ENCODE measurements at regions not wholly inside any gene's neighbourhood (a gene's known extent, or its start where the extent isn't known, plus 50 kb on each side); places are given as distances from the start of the nearest gene placed in this dataset.

DNA sequence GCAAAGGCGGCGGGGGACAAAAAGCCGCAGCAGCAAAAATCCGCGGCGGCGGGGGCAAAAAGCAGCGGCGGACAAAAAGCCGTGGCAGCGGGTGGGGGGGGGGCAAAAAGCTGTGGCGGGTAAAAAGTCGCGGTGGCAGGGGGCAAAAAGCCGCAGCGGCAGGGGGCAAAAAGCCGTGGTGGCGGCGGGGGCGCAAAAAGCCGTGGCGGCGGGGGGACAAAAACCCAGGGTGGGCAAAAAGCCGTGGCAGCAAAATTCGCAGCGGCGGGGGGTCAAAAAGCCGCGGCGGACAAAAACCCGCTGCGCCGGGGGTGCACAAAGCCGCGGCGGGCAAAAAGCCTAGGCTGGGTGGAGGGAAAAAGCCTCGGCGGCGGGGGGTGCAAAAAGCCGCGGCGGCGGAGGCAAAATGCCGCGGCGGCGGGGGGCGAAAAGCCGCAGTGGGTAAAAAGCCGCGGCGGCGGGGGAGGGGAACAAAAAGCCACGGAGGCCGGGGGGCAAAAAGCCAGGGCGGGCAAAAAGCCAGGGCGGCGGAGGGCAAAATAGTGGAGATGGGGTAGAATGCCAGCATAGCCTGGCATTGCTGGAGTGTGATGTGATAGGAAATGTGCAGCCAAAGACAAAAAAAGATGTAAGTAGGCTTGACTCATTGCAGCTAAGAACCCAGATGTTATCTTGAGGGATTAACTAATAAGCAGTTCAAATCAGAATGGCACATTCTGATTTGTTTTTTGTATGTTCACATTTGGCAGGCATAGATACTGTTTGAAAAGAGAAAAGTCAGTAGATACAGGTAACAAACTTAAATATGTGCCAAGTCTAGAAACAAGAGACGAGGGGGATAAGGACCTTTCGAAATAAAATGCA, 1076.3 kb downstream of the RPIA start:
- peaks cover 21% of the 10 kb centered on the region for H3K9me3 ChIP-seq (ENCODE audit: low read depth)
- no peaks in the 10 kb centered on the region for H3K4me1 ChIP-seq (ENCODE audit: insufficient read depth)
- no peak for DNase-seq (ENCODE audit: low spot score)
- H4K20me1 ChIP-seq (ENCODE audit: insufficient read depth, poor library complexity, severe bottlenecking): no peaks in the 10 kb centered on the region
- WGBS (ENCODE audit: low lambda C conversion rate, missing lambda C conversion rate): 91% methylated on average over 24 of the region's 60 CpGs
- no peaks in the 10 kb centered on the region for H3K9me2 ChIP-seq (replicated peaks; ENCODE audit: insufficient read depth)
- TF ChIP-seq EZH2 (IDR thresholded peaks at IDR 0.05; ENCODE audit: borderline replicate concordance) (no peak), CTCF (IDR thresholded peaks at IDR 0.05; ENCODE audit: poor library complexity) (no peak)
- no peak overlapping the region for H3K4me3 ChIP-seq
- H3K27ac ChIP-seq: no peak overlapping the region
- no peaks in the 10 kb centered on the region for H3K79me2 ChIP-seq
- H3K36me3 ChIP-seq (replicated peaks; ENCODE audit: insufficient read depth, low read depth): no peaks in the 10 kb centered on the region
- H3K4me2 ChIP-seq: no peak overlapping the region
- H3K27me3 ChIP-seq: no peaks in the 10 kb centered on the region
- H2AFZ ChIP-seq: no peak overlapping the region

DNA sequence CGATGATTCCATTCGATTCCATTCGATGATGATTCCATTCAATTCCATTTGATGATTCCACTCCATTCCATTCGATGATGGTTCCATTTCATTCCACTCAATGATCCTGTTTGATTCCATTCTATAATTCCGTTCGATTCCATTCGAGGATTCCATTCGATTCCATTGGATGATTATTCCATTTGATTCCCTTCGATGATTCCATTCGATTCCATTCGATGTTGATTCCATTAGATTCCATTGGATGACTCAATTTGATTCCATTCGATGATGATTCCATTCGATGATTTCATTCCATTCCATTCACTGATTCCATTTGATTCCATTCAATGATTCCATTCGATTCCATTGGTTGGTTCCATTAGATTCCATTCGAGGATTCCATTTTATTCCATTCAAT, 1084.4 kb downstream of the RPIA start:
- H2AFZ ChIP-seq: no peak overlapping the region
- no peaks in the 10 kb centered on the region for H3K27me3 ChIP-seq
- no peaks in the 10 kb centered on the region for H3K4me1 ChIP-seq (ENCODE audit: insufficient read depth)
- no peaks in the 10 kb centered on the region for H3K79me2 ChIP-seq
- H3K27ac ChIP-seq: no peak overlapping the region
- peaks cover 57% of the 10 kb centered on the region for H3K9me3 ChIP-seq (ENCODE audit: low read depth)
- no peaks in the 10 kb centered on the region for H3K9me2 ChIP-seq (replicated peaks; ENCODE audit: insufficient read depth)
- no peak for TF ChIP-seq CTCF (IDR thresholded peaks at IDR 0.05; ENCODE audit: poor library complexity)
- no peak for TF ChIP-seq EZH2 (IDR thresholded peaks at IDR 0.05; ENCODE audit: borderline replicate concordance)
- no peak for TF ChIP-seq EZH2phosphoT487 (IDR thresholded peaks at IDR 0.05; ENCODE audit: low read depth, severe bottlenecking, unreplicated experiment)
- H4K20me1 ChIP-seq (ENCODE audit: insufficient read depth, poor library complexity, severe bottlenecking): no peaks in the 10 kb centered on the region
- 88% methylated on average over 15 of the region's 15 CpGs for WGBS (ENCODE audit: low lambda C conversion rate, missing lambda C conversion rate)
- H3K4me3 ChIP-seq: no peak overlapping the region
- H3K36me3 ChIP-seq (replicated peaks; ENCODE audit: insufficient read depth, low read depth): no peaks in the 10 kb centered on the region
- no peak for DNase-seq (ENCODE audit: low spot score)
- H3K4me2 ChIP-seq: no peak overlapping the region

DNA sequence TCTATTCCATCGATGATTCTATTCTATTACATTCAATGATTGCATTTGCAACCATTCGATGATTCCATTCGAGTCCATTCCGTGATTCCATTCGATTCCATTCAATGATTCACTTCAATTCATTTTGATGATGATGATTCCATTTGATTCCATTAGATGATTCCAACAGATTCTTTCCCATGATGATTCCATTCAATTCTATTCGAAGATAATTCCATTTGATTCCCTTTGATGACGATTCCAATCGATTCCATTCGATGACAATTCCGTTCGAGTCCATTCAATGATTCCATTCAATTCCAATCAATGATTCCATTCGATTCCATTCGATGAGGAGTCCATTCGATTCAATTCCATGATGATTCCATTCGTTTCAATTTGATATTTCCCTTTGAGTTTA, 1088.8 kb downstream of the RPIA start:
- Histone ChIP-seq H2AFZ (no peak overlapping the region), H3K4me1 (ENCODE audit: insufficient read depth) (no peaks in the 10 kb centered on the region), H3K4me3 (no peak overlapping the region), H3K9me3 (ENCODE audit: low read depth) (peaks cover 70% of the 10 kb centered on the region), H3K27me3 (no peaks in the 10 kb centered on the region), H3K27ac (no peak overlapping the region), H3K4me2 (no peak overlapping the region), H3K36me3 (replicated peaks; ENCODE audit: insufficient read depth, low read depth) (no peaks in the 10 kb centered on the region), H3K9me2 (replicated peaks; ENCODE audit: insufficient read depth) (no peaks in the 10 kb centered on the region), H4K20me1 (ENCODE audit: insufficient read depth, poor library complexity, severe bottlenecking) (no peaks in the 10 kb centered on the region), H3K79me2 (no peaks in the 10 kb centered on the region)
- no peak for DNase-seq (ENCODE audit: low spot score)
- 81% methylated on average over 15 of the region's 15 CpGs for WGBS (ENCODE audit: low lambda C conversion rate, missing lambda C conversion rate)
- TF ChIP-seq EZH2phosphoT487 (IDR thresholded peaks at IDR 0.05; ENCODE audit: low read depth, severe bottlenecking, unreplicated experiment) (no peak), EZH2 (IDR thresholded peaks at IDR 0.05; ENCODE audit: borderline replicate concordance) (no peak), CTCF (IDR thresholded peaks at IDR 0.05; ENCODE audit: poor library complexity) (no peak)
